ENCODE measurements at regions not wholly inside any gene's neighbourhood (a gene's known extent, or its start where the extent isn't known, plus 50 kb on each side); places are given as distances from the start of the nearest gene placed in this dataset.

DNA sequence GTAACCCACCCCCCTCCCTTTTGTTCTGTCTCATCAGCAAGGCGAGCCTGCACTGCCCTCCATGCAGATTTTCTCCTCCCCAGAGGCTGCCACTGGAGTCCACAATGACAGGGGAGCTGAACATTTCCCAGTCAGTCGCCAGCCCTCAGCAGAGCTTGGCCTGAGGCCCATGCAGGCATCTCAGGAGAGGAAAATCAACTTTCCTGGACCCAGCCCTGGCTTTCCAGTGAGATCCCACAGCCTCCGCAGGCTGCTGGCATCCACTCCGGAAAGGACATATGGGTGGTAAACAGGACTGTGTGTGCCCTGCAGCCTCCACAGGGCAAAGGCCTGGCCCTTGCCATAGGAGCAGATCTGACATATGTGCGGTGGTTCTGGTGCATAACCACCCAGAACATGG is 253.8 kb downstream of the TNS1 start:
- DNase-seq, result no peak

DNA sequence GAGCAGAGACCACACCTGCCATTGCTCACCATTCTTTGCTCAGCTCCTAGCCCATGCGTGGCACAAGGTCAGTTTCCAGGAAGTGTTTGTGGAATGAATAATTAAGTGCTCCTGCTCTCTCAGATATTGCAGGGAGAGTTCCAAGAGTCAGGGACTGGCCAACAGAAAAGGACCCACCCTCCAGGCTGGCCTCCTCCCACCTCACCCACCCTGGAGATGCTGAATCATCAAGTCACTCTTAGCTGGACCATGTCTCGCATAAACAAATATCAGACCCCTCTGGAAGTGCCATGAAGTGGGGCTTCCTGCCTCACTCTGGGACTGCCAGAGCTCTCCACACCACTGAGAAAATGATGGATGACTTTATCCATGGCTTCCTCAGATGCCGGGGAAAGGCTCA is 256.0 kb downstream of the TNS1 start:
- no peak for DNase-seq

DNA sequence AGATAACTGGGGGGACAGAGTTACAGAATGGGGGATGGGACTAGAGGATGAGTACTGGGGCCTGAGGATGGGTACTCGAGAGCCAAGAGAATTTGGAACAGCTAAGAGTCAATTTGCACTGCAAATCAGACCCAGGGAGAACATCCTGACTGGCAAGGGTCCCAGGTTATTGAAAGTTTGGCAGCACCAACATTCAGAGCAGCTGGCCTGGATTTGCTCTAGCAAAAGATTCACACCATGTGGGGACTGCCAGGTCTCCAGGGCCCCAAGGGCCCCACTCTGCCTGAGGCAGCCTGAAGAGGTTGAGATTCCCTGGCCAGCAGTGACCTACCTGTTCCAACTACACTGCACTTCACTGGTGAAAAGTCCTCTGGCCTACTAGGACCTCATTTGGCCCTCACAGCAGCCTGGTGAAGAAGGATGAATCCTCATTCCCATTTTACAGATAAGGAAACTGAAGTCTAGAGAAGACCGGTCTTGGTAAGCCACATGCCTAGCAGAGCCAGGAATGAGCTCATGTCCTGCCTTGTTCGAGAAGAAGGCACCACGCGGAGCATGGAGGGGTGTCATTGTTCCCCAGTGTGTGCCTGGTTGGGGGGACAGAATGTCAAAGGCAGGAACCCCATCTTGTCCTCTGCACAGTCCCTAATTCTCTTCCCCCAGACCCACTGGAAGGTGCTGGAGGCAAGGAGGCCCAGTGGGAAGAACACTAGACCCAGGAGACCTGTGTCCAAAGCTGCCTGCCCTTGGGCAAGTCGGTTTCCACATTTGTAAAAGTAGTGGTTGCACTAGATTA is 258.6 kb downstream of the TNS1 start:
- DNase-seq, result no peak

DNA sequence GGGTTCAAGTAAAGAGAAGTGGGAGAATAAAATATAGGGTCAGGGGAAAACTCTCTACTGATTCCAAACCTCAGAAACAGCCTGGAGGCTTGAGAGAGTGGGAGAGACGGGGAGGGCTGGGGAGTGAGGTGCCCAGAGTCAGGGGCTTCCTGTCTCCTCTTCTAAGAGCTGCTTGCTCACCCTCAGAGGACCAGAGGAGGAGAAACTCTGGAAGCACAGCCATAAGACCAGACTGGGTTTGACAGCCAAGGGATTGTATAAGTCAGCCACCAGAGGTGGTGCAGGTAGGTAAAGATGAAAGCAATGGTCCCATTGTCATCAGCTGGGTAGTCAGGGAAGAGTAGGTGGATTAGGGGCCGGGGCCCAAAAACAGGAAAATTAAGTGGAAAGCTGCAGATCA is 259.4 kb downstream of the TNS1 start:
- DNase-seq, result no peak

DNA sequence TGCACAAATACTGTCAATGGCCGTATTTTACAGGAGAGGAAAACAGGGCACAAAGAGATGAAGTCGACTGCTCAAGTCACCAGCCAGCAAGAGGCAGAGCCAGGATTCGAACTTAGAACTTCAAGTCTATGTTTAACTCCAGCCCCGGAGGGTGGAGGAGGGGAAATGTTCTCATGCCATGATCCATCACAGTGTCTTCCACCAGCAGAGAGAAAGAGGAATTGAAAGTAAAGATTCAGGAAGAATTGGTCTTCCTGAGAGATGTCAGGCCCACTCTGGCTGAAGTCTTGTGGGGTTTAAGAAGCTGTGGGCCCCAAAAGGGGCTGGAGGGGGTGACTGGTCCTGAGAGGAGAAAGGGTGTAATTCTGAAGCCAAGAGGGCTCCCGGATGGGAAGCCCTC is 260.0 kb downstream of the TNS1 start:
- DNase-seq, result no peak

DNA sequence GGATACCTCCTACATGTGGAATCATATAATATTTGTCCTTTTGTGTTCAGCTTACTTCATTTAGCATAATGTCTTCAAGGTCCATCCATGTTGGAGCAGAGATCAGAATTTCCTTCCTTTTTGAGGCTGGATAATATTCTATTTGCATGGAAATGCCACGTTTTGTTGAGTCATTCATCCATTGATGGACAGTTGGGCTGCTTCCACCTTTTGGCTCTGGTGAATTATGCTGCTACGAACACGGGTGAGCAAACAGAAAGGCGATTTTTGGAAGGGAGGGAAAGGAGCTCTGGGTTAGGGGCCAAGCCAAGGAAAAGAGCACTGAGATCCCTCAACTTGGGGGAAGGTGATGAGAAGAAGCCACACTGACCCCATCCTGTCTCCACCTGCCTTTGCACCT is 260.5 kb downstream of the TNS1 start:
- no peak for DNase-seq

DNA sequence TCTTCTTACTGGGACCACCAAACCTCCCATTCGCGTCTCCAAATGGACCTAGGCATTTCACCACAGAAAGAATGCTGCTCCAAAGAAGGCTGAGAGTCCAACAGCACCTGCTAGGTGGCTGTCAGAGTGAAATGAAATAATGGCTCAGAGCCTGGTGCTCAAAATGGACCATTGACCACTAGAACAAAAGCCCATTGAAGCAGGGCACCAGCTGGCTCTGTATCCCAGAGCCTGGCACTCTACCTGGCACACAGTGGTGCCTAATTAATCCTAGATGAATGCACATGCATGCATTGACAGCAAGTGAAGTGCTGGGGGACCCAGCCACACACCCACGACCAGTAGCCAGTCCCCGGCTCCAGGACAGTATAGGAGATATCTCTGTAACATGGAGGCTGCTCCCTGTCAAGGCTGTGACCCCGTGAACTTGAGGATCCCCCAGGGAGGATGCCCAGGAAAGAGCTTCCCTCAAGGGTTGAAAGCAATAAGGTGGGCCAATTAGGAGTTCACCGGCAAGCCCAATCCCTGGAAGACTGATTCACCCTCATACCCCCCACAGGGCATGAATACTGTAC is 261.3 kb downstream of the TNS1 start:
- DNase-seq, result no peak

DNA sequence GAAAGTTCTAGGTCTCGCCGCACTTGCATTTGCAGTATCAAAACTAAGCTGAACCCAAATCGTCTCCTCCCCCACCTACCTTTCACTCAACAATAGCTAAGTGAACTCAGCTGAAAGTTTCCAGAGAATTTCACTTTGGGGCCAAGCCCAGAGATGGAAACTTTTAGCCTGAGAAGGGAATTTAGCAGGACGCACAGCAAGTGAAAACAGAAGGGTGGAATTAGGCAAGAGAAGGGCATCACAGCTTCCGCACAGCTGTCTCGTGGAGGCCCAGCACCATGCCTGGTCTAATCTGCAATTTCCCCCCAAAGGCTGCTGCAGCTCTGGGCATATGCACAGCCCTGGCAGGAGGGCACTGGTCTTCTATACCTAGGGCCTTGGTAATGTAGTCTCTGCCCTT is 262.0 kb downstream of the TNS1 start:
- no peak for DNase-seq

DNA sequence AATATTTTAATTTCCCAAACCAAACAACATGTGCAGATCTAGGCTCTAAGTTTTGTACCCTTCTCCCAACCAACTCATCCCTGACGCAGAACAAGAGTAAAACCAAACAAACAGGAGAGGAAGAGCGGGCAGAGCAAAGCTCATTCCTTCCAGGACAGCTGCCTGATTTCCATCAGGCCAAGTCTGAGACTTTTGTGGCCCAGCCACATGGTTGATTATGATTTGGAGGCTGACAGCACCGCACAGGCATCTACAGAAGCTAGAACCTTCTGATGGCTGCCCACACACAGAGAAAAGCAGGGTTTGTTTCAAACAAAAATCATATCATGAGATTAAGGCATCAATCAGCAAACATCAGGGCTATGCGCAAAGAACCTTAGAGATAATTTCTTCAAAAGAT is 262.6 kb downstream of the TNS1 start:
- no peak for DNase-seq

DNA sequence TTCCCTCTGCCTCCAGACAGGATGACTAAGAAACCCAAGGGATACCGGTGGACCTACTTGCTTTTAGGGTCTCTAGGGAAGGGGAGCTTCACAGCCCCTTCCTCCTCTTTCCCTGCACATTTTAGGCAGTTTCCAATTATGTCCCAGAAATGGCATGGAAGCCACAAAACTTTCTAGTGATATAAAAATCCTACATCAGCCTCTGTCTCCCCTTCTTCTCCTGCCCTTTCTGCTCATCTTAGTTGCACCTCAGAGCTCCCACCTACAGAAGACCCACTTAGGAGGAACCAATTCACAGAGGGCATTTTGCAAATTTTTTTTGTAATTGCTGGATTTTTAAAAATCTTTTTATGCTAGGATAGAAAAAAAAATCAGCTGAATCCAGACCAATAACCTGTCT is 263.1 kb downstream of the TNS1 start:
- DNase-seq, result no peak

DNA sequence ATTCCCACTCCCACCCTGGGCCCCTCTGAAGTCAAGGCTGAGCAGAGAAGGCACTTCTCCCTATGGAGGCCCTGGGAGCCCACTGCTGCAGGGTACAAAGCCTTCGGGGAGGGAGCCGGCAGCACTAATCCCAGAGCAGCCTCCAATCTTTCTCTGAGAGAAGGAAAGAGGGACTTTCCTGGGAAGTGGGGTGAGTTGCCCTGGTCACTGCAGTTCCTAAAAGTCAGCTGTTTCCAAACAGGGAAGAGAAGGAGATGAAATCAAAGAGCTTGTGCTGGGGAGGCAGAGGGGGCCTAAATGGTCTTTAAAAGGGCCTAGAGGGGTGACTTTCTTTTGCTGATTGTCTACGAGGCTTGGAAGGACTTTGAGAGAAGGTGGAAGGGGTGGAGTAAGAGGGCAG is 264.7 kb downstream of the TNS1 start:
- DNase-seq, result no peak

DNA sequence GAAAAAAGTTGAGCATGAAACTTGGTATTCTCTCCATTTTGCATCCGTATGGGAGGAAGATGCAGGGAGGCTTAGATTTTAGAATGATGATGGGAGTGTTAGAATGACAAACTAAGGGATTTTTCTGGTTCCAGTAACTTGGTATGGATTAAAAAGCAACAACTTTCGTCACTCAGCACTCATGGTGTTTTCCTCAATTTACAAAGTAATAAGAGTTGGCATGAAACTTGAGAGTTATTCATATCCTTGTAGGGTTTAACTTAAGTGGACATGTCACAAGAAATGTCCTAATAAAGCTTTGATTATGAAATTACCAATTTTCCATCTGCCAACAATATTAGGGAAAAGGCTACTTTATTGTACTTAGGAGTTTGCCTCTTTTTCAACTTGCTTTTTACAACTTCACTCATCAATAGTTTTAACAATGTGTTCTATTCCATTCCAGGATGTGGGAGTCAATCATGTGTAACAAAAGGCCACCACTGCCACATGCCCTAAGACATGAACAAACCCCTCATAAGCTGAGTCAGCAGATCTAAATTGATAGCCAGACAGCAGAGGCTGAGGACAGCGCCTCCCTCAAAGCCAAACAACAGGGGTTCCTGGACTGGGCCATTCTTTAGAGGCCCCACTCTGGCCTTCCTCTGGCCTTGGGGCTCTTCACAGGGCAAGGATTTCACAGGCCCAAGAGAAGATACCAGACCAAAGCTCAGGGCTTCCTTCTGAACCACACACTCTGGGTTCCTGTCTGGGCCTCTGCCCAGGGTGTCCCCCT is 265.8 kb downstream of the TNS1 start:
- DNase-seq, result no peak

DNA sequence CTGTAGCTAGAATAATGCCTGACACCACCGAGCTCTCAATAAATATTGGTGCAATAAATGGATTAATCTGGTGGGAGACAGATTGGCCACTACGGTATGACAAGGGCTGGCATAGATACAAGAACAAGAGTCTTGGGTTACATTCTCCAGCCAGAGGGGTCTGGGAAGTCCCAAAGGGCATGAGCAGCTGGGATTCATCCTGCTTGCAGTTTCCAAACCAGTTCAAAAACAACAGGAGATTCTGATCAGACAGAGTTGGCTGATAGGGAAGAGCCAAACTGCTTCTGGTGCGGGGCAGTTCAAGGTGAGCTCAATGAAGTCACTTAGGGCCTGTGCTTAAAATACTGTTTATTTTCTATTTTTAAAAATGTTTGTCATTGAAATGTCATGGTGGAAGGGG is 266.9 kb downstream of the TNS1 start:
- no peak for DNase-seq

DNA sequence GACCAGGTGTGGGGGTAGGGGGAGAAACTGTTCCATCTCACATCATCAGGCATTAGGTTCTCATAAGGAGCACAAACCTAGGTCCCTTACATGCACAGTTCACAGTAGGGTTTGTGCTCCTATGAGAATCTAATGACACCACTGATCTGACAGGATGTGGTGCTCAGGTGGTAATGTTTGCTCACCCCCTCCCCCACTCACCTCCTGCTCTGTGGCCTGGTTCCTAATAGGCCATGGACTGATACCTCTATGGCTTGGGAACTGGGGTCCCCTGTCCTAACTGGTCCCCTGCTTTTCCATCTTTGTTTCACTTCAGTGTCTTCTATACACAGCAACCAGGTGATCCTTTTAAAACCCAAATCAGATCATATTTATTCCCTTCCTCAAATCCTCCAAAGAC is 267.8 kb downstream of the TNS1 start:
- DNase-seq, result no peak

DNA sequence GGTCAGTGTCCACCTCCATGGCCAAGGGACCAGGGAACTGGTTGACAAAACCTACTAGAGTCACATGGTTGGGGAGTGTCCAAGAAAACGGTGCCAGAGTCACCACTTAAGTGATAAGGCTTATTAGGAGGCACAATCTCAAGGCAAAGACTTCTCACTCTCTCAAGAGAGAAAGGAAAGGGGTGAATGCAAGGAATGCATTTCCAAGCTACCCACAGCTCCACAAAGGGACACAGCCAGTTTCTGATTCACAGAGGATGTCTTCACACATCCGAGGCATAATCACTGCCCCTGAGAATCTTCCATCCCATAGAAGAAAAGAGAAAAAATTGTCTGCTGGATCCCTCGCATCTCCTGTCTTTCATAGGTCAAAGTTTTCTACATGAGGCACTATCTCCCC is 269.3 kb downstream of the TNS1 start:
- no peak for DNase-seq

DNA sequence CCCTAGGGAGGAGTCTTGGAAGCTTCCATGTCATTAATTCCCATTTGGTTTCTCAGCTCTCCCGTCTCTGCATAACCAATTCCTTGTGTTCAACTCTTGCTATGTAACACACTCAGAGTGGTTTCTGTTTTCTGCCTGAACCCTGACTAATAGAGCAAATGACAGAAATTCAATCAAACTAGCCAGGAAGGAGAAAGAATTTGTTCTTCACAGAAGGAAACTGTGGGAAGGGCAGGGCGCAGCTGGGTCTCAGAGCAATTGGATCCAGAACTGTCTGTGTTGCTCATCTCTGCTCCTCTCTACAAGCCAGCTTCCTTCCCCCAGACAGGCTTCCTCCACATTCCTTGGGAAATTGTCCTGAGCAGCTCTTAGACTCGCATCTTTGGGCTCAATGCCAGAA is 269.8 kb downstream of the TNS1 start:
- no peak for DNase-seq

DNA sequence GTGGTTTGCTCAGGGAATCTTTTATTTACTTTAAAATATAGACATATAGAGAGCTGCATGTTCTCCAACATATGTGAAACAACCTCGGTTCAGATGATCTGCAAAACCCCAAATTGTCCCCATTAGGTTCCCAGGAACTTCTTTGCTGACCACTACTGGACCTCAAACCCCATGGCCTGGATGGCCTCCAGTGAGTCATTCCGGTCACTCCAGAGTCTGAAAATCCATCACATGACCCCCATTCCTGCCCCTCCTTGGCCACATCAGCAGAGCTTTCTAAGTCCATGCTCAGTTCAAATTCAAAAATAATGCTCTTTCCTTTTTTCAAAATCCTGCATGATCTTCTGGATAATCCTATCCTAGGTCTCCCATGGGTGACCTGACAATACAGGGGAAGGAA is 271.0 kb downstream of the TNS1 start:
- no peak for DNase-seq

DNA sequence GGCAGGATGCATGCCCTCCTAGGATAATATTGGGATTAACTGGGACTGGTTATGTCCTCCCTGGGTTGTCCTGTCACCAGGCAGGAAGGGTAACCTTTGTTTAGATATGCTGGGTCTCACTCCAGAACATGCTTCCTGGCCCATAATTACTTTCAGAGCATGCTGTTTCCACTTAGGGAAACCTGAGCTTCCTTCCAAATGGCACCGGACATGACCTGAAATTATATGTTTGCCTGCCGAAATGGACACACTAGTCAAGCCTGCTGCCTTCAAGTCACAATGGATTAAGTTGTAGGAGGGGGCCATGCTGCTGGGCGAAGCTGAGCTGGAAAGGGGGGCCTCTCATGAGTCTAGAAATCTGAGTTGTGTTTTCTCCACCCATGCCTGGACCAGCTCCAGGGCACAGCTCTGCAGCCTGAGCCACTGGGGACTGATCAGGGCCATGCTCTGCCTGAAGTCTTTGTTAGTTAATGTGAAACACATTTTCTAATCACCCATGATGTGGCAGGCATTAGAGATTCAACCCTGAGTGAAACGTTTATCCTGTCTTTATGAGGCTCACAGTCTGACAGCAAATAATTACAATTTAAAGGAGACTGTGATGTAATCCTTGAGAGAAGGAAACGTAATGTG is 273.3 kb downstream of the TNS1 start:
- DNase-seq, result no peak

DNA sequence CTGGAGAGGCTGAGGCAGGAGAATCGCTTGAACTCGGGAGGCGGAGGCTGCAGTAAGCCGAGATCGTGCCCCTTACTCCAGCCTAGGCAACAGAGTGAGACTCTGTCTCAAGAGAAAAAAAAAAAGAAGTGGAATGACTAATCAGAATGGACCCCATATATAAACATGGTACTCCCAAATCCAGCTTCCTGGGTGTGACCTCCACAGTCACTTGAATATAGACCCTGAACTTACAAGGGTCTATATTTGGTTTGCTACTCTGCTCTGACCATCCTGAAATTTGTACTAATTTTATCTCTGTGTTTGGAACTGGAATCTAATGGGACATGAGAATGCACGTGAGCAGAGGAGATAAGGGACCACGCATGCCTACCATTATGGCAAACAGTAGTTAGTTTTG is 275.0 kb downstream of the TNS1 start:
- DNase-seq, result no peak

DNA sequence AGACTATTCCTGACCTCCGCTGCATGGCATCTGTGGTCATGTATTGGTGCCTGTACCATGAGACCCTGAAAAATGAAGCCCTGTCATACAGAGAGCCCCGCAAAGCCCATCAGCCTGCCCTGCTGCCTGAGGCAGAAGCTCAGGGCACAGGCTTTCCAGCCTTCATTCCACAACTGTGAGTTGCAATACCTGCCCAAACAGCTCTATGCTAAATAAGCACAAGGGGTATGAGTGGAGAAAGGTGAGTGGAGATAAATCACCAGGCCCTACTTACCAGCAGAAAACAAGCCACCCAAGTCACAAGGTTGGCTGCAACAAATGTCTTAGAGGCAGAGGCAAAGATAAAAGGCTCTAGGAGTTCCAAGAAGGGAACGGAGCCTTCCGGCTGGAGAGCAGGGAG is 277.4 kb downstream of the TNS1 start:
- DNase-seq, result no peak

DNA sequence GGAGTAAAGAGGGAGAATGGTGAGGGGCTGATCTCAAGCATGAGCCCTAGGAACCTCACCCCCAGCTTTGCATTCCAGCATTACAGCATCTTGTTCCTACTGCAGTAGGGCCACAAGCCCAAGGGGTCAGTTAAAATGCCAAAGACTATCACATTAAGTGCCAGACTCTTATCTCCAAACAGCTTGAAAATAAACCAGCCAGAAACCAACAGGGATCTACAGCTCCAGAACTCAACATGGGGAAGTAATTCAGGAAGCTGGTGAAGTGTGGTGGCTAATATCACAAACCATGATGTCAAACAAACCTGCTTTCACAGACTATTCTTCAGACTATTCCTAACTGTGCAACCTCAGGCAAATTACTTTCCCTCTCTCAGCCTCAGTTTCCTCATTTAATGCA is 278.3 kb downstream of the TNS1 start:
- no peak for DNase-seq

DNA sequence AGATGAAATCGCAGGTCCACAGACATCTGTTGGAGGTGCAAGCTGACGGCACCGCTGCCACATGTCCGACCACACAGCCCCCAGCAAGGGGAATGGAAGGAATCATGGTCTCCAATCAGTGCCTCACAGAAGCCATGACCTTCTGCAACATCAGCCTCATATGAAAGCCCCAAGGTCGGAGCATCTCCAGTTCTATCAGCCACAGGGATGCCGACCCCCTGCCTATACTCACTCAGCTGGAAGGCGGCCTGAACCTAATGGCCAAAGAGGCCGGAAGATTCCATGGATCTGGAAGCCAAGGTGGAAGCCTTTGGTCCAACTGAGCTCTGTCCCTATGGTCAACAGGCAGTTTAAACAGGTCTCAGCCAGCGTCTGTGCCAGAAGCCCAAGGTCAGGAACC is 278.8 kb downstream of the TNS1 start:
- DNase-seq, result no peak

DNA sequence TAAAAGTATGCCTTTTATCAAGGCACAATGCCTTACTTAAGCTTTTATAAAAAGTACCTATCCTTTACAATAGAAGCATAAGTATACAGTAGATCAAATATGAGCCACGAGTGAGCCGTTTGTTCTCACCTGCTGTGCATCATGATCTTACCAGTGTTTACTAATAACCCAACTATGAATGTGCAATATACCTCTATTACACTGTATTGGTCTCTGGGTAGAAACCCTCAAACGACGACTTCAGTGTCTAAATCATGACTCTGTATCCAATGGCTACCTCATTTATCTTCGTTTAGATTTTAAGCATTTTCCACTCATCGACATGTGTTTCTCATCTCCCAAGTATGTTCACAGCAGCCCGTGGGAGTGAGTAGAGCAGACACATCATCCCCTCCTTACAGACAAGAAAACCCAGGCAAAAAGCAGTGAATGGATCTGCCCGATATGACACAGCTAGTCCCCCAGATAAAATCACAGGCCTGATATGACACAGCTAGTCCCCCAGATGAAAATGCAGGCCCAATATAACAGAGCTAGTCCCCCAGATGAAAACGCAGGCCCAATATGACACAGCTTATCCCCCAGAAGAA is 279.8 kb downstream of the TNS1 start:
- DNase-seq, result no peak

DNA sequence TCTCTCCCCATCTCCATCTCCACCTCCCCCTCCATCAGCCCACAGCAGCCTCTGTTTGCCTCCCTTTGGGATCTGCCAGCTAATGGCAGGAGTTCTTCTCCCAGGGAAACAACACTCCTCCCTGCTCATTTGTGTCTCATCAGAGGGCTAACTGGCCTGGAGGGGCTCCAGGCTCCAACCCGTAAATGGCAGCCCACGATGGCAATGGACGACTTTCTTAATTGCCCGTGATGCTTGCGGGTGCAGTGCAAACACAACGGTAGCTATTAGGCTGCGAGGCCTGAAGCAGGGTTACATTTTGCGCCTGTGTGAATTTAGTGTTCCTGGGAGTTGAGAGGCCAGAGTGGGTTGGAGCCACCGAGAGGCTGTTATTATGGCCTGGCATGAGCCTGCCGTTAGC is 285.1 kb downstream of the TNS1 start:
- no peak for DNase-seq
